ENCODE measurements at regions not wholly inside any gene's neighbourhood (a gene's known extent, or its start where the extent isn't known, plus 50 kb on each side); places are given as distances from the start of the nearest gene placed in this dataset.

GRCh38 chr1:34408011-34408410 lies 231.3 kb downstream of the C1orf94 start:
- DNase-seq (ENCODE audit: low spot score): peak; percentile 58

- DNase-seq (ENCODE audit: low spot score): no peak
Measured at GRCh38 chr1:34409689-34410229, 233.1 kb downstream of the C1orf94 start.

GRCh38 chr1:34412598-34413370 lies 236.1 kb downstream of the C1orf94 start:
- DNase-seq (ENCODE audit: low spot score): no peak

- no peak for DNase-seq (ENCODE audit: low spot score)
Measured at GRCh38 chr1:34415140-34415539, 238.4 kb downstream of the C1orf94 start.

- no peak for DNase-seq (ENCODE audit: low spot score)
Measured at GRCh38 chr1:34418166-34418565, 241.5 kb downstream of the C1orf94 start.

- peak; percentile 47 for DNase-seq (ENCODE audit: low spot score)
Measured at GRCh38 chr1:34419663-34420136, 243.0 kb downstream of the C1orf94 start.

GRCh38 chr1:34425046-34425445 lies 248.3 kb downstream of the C1orf94 start:
- DNase-seq (ENCODE audit: low spot score): no peak

GRCh38 chr1:34425785-34426184 lies 249.1 kb downstream of the C1orf94 start:
- peak; percentile 20 for DNase-seq (ENCODE audit: low spot score)

- DNase-seq (ENCODE audit: low spot score): no peak
Measured at GRCh38 chr1:34426325-34426896, 249.7 kb downstream of the C1orf94 start.

GRCh38 chr1:34427170-34427569 lies 250.5 kb downstream of the C1orf94 start:
- DNase-seq (ENCODE audit: low spot score): no peak

- DNase-seq (ENCODE audit: low spot score): no peak
Measured at GRCh38 chr1:34433099-34433498, 256.4 kb downstream of the C1orf94 start.

- DNase-seq (ENCODE audit: low spot score): no peak
Measured at GRCh38 chr1:34436836-34437235, 260.1 kb downstream of the C1orf94 start.

- no peak for DNase-seq (ENCODE audit: low spot score)
Measured at GRCh38 chr1:34441259-34442069, 264.8 kb downstream of the C1orf94 start.

- no peak for DNase-seq (ENCODE audit: low spot score)
Measured at GRCh38 chr1:34444516-34444915, 267.8 kb downstream of the C1orf94 start.

GRCh38 chr1:34450325-34450724 lies 273.6 kb downstream of the C1orf94 start:
- no peak for DNase-seq (ENCODE audit: low spot score)

GRCh38 chr1:34452451-34452850 lies 275.7 kb downstream of the C1orf94 start:
- no peak for DNase-seq (ENCODE audit: low spot score)

- no peak for DNase-seq (ENCODE audit: low spot score)
Measured at GRCh38 chr1:34455121-34455520, 278.4 kb downstream of the C1orf94 start.

- DNase-seq (ENCODE audit: low spot score): peak; percentile 8
Measured at GRCh38 chr1:34460193-34460592, 283.5 kb downstream of the C1orf94 start.

- no peak for DNase-seq (ENCODE audit: low spot score)
Measured at GRCh38 chr1:34470401-34470800, 284.4 kb upstream of the GJB5 start.

- no peak for DNase-seq (ENCODE audit: low spot score)
Measured at GRCh38 chr1:34474566-34474965, 280.3 kb upstream of the GJB5 start.

- no peak for DNase-seq (ENCODE audit: low spot score)
Measured at GRCh38 chr1:34476371-34476770, 278.5 kb upstream of the GJB5 start.

GRCh38 chr1:34477632-34478141 lies 277.2 kb upstream of the GJB5 start:
- no peak for DNase-seq (ENCODE audit: low spot score)

All from AG08395 (cell line).